AG04449 (cell line): ENCODE measurements at regions not wholly inside any gene's neighbourhood (a gene's known extent, or its start where the extent isn't known, plus 50 kb on each side); places are given as distances from the start of the nearest gene placed in this dataset.

Experiments
- CTCF ChIA-PET: fragments of 350-600 bp; formaldehyde crosslinking; extraction: SDS; loops from one replicate; lab custom pipeline; 2021; ENCODE audit warnings: antibody characterized with exemption; lab: Yijun Ruan, JAX
- POLR2A ChIA-PET: fragments of 400-600, 350-600 bp; formaldehyde crosslinking; extraction: SDS; loops from one replicate; lab custom pipeline; 2020; ENCODE audit warnings: antibody characterized with exemption, inconsistent platforms; lab: Yijun Ruan, JAX
- DNase-seq: peaks from one replicate; pipeline ENCODE4 v3.0.0-alpha.2; 2010; ENCODE audit warnings: low read depth, low spot score
- H3K4me3 ChIP-seq: 2 replicates; pipeline ENCODE4 v1.5.1; 2011; ENCODE audit warnings: low read depth, mild to moderate bottlenecking, control low read depth, low read length
- TF ChIP-seq, protein P1 (sequence below): IDR thresholded peaks from one replicate; pipeline ENCODE4 v1.5.1; 2011; ENCODE audit warnings: mild to moderate bottlenecking, moderate library complexity, low read length, control low read depth, inconsistent platforms; ENCODE audit not compliant: insufficient read depth; ENCODE audit errors: missing control alignments

DNA sequence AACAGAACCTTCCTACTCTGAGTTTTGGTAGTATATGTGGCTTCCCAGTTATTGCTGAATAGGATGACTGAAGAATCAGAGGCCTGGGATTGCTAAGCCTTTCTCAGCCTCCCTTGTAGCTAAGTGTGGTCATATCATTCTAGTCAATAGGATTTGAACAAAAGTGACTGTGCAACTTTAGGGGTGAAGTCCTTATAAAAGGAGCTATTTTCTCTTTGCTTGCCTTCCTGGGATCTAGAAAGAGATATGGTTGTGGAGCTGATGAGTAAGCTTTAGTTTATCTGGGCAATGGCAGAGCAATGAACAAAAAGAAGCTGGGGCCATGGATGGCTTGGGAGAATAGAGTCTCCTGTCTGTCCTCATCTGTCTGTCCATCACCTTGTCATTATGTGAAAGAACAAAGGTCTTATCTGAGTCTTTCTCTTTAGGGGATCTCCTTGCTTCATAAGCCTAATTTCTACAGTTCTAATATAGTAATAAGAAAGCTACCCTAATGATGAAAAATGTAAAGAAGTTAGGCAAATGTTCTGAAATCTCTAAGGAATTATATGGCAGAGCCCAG lies 91.5 kb downstream of the TENT5C start:
- TF ChIP-seq, protein P1, sequence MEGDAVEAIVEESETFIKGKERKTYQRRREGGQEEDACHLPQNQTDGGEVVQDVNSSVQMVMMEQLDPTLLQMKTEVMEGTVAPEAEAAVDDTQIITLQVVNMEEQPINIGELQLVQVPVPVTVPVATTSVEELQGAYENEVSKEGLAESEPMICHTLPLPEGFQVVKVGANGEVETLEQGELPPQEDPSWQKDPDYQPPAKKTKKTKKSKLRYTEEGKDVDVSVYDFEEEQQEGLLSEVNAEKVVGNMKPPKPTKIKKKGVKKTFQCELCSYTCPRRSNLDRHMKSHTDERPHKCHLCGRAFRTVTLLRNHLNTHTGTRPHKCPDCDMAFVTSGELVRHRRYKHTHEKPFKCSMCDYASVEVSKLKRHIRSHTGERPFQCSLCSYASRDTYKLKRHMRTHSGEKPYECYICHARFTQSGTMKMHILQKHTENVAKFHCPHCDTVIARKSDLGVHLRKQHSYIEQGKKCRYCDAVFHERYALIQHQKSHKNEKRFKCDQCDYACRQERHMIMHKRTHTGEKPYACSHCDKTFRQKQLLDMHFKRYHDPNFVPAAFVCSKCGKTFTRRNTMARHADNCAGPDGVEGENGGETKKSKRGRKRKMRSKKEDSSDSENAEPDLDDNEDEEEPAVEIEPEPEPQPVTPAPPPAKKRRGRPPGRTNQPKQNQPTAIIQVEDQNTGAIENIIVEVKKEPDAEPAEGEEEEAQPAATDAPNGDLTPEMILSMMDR: no peak
- POLR2A ChIA-PET: no interaction called here
- CTCF ChIA-PET: interaction anchor here (0.8 to 4.1 kb wide), 8 partner anchors 11 to 163 kb away, joined by 3 to 17 read pairs (median 7); no protein-coding TSS in a partner anchor
- DNase-seq: no peak
- H3K4me3 ChIP-seq: no peak overlapping the region

DNA sequence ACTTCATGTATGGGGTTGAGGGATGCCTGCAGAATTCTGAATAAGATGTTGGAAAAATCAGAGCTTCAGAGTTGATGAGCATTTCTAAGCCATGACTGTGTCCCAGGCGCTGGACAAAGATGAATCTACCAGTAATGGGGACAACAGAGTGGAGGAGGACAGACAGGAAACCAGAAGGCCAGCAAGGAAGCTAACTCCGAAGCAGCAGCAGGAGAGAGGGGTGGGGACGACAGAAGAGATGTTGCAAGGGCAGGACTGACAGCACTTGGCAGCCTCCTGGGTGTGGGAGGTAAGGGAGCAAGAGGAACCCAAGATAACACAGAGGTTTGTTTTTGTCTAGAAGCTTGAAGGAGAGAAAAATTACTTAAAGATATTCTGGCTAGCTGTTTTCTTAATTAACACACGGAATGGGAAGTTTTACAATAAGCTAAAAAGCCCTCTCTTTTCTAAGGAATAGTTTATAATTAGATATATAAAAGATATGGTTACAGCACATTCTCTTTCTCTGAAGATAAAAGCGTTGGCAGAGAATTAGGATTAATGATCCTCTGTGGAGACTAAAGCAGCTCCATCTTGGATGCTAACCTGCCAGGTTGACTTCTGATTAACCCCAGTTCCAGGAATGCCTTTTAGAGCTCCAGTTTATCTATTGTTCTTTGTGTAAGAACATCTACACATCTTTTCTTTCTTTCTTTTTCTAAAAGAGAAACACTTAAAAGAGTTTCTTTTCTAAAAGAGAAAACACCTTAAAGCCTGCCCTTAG lies 92.7 kb downstream of the TENT5C start:
- no peak for DNase-seq
- ChIA-PET CTCF (interaction anchor here (1.3 to 4.1 kb wide), 6 partner anchors 8 to 164 kb away, joined by 3 to 17 read pairs (median 8); no protein-coding TSS in a partner anchor), POLR2A (no interaction called here)
- TF ChIP-seq, protein P1: no peak
- H3K4me3 ChIP-seq: no peak overlapping the region

DNA sequence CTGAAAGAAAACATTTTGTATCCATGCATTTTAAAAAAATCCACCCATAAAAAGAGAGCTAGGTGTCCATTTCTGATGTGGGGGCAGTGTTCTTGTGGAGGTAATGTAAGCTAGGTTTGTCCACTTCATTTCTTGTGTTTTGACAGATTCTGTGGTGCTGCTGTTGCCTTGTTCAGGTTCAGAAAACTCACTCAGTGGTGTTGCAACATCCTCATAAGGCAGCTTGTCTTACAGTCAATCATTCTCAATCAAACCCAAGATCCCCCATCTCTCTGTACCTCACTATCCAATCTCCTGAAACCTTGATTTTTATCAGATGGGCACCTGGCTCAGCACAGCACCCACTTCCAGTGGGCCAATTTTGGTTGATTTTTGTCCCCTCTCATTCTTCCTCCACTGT lies 94.1 kb downstream of the TENT5C start:
- ChIA-PET POLR2A (no interaction called here), CTCF (interaction anchor here (1.3 kb wide), 1 partner anchor 56 kb away, joined by 4 read pairs; no protein-coding TSS in a partner anchor)
- no peak for DNase-seq
- TF ChIP-seq, protein P1: no peak
- no peak overlapping the region for H3K4me3 ChIP-seq

DNA sequence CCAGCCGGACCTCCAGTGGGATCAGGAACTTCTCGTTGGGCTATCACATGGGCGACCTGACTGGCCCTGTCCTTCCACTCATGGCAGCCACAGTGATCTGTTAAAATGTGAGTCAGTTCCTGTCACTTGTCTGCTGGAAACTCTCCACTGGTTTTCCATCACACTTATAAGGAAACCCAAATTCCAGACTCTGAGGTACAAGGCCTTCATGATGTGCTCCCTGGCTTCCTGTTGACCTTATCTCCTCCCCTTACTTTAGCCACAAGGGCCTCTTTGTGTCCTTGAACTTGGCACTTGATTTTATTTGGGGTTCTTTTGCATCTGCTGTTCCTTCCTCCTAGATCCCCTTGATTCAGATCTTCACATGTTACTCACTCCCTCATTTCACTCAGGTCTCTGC lies 96.8 kb downstream of the TENT5C start:
- TF ChIP-seq, protein P1: no peak
- no peak for DNase-seq
- ChIA-PET CTCF (interaction anchor here (0.6 to 2.0 kb wide), 2 partner anchors 55 to 146 kb away, joined by 3 to 5 read pairs; no protein-coding TSS in a partner anchor), POLR2A (no interaction called here)
- no peak overlapping the region for H3K4me3 ChIP-seq

DNA sequence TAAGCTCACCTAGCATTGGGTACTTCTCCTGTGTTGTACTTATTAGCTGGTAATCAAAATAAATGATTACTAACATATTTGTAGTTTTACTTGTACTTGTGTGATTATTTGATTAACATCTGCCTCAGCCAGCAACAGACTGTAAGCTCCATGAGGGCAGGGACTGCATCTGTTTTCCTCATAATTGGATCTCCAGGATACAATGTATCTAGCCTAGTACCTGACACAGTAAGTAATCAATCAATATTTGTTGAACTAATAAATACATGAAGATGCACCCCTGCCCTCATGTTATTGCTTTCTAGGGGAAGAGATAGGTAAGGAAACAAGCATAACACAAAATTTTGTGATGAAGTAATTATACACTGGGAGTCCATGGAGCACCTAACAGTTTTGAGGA lies 101.5 kb downstream of the TENT5C start:
- CTCF ChIA-PET: interaction anchor here (1.0 kb wide), 1 partner anchor 9 kb away, joined by 3 read pairs; no protein-coding TSS in a partner anchor

More for the DNA sequence above, 101.5 kb downstream of the TENT5C start:
- DNase-seq: no peak
- POLR2A ChIA-PET: no interaction called here
- no peak overlapping the region for H3K4me3 ChIP-seq
- TF ChIP-seq, protein P1: no peak
